CD4-positive, alpha-beta T cell treated with Interleukin-21 for 1 hour (primary cell): ENCODE measurements at regions not wholly inside any gene's neighbourhood (a gene's known extent, or its start where the extent isn't known, plus 50 kb on each side); places are given as distances from the start of the nearest gene placed in this dataset.

ENCODE experiments used
- DNase-seq: peaks from one replicate; pipeline ENCODE4 v3.0.0-alpha.2; 2020

DNA sequence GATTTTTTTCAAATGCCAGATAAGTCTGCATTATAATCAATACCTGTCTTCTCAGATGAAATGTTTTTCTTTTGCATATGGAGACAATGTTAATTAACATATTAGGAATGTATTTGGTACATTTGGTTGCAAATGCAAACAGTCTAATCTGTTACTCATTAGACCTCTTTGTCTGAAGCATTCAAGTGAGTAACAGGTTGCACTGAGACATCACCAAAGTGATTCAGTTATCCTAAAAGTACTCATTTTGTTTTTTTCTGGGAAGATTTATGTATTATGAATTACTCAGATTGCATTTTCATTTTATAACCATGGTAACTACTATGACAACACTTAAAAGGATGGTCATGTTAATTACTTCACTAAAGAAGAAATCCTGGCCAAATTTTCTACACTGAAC is 513.6 kb downstream of the HTR7 start:
- DNase-seq = no peak

DNA sequence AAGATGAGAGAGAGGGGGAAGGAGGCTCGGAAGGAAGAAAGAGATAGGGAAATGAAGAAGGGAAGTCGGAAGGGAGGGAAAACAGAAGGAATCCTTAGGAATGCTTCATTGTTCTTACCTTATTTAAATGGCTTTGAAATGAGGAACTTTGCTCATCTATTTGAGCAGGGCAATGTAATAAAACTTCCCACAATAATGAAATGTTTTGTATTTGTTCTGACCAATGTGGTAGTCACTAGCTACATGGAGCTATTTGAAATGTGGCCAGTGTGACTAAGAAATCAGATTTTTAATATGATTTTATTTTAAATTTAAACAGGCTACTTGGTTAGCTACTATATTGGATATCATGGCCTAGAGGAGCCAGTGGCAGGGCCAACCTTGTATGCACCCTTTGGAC is 510.6 kb downstream of the HTR7 start:
- no peak for DNase-seq

DNA sequence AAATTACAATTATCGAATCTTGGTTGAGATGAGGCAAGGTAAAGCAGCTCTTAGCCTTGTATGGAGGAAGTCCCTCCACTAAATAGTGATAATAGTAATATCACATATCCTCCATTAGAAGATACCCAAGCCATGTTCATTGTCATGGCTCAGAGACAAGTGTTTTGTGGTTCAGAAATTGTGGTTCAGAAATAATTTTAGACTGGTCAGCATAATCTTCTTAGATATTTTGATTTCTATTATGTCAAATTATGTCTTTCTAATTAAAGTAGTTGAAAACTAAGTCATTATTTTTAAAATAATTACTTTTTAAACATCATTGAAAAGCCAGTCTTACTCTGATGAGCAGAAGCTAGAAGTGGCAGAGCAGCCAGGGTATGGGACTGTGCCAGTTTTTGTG is 507.7 kb downstream of the HTR7 start:
- DNase-seq = no peak

DNA sequence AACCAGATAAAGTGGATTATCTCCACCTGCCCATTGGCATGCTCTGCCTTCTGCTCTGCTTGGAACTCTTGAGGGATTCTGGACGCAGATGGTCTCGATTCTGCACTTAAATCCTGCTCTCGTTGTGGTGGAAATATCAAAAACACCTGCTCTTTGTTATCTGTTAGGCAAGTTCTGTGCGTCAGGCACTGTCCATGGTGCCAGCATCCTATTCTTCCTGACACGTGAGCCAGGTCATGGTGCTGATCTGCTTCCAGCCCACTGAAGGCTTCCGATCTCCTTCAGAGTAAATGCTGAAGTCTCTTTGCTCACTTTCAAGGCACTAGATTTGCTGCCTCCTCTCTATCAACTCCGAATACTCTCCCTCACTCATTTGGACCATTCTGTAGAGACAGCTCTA is 505.6 kb downstream of the HTR7 start:
- no peak for DNase-seq

DNA sequence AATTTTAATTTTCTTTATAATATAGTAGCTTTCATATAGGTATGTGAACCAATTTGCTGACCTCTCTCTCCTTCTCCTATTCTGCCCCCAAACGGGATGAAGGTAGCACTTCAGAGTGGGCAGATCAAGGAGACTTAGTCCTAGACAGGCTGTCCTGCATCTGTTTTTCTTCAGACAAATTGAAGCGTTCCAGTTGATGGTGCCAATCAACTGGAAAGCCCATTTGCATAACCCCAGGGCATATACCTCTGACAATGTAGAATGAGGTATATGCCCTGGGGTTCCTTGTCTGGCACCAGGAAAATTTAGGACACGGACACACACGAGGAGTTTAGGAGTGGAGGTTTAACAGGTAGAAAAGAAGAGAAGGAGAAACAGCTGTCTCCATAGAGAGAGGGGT is 502.9 kb downstream of the HTR7 start:
- no peak for DNase-seq

DNA sequence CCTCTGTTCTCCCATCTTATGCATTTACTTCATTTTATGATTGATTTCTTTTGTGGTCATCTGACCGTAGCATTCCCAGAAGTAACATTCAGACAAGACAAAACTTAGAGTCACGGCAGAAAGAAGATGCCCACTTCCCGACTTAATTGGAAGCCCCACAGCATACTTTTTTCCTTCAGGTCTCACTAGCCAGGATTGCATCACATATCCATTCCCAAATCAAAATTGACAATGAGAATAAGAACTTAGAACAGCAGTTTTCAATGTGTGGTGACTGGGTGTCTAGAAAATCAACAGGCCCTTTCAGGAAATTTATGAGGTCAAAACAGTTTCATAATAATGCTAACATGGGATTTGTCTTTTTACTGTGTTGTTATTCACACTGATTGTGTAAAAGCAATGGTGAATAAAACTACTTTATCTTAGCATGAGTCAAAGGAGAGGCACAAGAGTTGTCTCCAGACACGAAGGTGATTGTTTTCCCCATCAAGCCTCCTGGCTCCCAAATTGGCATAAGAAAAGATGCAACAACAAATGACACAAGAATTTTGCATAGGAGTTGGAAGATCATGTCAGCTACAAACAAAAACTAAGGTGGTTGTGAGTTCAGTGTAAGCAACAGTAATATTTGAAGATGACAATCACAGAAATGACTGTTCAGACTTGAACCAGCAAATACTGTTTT is 493.9 kb downstream of the HTR7 start:
- DNase-seq = no peak

DNA sequence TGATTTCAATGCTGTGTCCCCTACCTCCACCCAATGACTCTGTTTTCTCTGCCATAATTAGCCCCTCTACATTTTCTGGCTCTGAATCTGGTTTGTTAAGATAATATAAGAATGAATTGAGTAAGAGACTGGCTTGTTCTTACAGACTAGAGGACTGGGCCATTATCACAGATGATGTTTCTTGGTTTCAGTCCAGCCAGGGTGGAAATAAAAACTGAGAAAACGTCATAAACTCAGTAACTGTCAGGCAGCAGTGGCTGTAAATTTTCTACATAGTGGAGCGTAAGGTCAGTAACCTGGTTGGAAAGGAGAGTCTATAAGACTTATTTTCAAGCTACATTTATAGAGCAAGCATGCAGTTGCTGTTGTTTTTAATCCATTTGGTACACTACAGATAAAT is 485.4 kb downstream of the HTR7 start:
- DNase-seq = no peak

DNA sequence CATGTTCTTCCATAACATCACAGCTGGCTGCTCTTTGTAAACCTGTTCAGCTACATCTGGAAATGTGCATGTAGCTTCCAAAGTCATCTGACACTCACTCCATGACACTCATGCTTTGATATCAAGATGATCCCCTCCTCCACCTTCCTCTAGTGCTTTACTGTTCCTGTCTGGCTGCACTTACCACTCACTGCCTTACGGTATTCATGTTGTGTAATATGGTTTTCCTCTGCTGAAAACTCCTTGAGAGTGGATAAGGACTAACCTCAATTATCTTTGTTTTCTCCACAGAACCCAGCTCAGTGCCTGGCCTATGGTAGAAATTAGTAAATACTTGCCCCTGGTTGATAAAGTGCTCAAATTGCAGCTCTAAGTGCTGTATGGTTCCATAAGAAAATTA is 483.9 kb downstream of the HTR7 start:
- no peak for DNase-seq

DNA sequence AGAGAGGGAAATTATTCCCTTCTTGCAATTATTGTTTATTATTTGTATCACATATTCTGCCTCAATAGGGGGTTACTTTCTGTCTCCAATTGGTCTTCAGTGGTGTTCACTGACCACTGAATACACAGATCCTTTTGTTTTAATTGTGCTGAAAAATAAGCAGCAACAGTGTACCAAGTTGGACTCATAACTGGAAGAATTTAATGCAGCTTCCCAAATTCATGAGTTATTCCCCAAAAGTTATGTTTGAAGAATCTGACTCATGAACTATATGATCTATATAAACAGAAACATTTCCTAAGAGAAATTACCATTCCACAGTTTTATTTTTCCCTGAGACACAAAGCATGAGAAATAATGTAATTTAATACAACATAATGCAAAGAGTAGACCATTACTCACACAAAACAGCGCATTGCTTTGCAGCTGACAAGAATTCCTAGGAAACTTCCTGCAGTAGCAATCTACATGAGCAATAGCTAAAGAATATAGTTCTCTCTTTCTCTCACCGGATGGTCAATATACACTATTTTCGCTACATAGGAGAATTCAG is 479.2 kb downstream of the HTR7 start:
- no peak for DNase-seq

DNA sequence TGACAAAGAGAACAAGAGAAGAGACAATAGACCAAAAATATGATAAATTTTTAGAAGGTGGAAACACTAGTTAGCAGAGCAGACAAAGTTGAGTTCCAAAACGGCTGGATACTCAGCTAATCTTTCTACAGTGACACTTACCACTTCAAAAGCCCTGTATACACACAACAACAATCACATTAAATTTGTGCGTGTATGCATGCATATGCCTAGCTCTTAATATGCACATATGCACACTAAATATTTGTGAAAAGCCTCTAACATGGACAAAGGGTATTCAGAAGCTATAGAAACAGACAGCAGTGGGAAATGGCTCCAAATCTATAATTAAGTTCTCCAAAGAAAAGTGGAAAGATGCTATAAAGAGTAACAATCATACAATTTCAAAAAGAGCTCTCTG is 476.4 kb downstream of the HTR7 start:
- no peak for DNase-seq

DNA sequence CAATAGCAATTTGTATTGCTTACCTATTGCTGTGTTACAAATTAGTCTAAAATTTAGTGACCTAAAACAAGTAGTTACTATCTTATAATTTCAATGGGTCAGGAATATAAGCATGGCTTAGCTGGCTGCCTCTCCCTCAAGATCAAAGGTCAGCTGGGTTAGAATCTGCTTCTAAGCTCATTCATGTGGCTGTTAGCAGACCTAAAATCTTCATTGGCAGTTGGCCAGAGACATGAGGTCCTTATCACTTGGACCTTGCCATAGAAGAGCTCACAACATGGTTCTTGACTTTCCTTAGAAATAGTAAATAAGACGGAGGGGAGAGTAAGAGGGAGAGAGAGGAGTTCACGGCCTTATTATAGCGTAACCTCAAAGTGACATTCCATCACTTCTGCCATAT is 468.0 kb downstream of the HTR7 start:
- DNase-seq = no peak

DNA sequence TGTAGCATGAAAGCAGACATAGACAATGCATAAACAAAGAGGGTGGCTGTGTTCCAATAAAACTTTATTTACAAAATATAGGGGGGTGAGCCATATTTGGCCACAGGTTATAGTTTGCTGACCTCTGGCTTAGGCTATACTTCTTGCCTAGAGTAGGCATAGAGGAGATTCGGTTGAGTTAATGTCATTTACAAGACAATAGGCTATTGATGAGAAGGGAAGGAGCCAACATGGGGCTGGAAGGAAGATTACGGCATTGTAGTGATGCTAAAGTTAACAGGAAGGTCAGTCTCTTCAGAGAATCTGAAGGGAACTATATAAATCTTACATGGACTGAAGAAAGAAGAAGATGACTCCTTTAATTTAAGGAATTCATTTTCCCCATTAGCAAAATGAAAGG is 463.5 kb downstream of the HTR7 start:
- no peak for DNase-seq

DNA sequence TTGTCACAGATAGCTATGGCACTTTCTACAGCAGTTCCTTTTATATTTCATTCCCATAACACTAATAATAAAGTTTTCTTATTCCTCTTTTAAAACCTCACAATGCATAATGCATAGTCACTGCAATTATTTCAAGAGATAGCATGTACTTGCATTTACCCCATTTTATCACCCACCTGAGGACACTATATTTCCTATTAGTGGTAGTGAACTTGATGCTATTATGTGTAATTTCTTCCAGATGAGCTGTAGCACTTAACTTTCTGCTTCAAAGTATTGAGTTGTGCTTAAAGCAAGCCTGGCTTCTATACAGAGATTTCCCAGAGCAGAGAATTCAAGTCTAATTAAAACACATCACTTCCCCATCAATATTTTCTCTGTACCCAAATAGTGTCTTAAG is 461.1 kb downstream of the HTR7 start:
- no peak for DNase-seq

DNA sequence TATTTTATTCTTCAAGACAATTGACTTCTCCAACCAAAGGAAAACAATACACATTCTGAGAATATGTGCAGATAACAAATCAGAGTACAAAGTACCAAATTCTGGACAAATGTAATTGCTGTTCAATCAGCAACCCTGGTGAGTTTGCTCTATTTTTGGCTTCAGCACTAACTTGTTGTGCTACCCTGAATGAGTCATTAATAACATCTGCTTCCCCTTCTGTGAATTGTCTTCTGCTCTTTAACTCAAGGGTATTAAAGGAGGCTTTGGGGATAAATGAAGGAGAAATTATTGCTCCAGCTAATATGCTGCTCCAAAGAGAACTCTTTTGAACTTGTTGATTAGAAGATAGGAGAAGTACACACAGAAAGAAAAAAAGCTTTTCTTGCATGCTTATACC is 459.3 kb downstream of the HTR7 start:
- no peak for DNase-seq

DNA sequence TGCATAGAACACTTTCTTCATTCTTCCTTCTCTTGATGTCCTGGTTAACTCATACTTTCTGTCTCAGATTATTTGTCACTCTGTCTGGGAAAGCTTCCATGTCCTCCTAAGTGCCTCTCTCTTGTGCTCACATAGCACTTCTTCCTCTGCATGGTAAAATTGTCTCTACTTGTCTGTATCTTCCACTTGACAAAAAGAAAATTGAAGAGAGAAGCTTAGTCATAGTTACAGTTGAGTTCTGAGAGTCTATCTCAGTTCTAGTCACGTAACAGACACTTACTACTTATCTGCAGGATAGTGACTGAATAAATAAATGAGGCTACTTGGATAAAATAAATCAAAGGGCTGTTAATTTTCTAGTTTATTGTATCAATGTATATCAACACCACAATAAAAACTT is 458.1 kb downstream of the HTR7 start:
- no peak for DNase-seq

DNA sequence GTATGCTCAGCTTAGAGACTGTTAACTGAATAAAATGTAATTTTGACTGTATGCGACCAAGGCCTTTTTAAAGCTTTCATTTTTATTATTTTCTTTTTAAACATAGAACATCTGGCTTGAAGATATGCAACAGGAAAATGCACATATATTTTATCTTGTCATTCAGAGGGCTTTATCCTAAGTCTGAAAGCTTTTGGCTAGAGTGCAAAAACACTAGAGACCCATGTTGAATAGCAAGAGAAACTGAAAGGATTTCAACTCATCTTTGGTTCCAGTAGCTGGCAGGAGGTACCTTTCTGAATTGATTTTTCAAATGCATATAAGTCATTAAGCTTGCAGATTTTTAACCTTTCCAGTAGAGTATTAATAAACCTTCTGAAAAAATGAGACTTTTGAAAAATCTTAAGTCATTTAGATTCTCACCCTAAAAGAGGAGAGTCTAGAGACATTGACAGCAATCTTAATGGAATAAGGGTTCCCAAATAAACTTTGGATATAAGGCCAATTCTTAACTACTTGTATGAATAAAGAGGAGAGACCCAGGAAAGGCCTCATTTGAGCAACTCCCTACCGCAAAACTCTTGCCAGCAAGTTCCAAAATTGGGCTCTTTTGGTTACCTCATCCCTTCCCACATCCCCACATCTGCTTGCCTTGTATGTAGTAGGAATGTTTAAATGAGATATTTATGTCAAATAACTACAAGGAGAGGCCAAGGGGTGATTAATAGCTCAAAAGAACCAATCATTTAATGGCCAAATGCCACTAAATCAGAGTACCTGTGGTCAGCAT is 454.4 kb downstream of the HTR7 start:
- DNase-seq = no peak

DNA sequence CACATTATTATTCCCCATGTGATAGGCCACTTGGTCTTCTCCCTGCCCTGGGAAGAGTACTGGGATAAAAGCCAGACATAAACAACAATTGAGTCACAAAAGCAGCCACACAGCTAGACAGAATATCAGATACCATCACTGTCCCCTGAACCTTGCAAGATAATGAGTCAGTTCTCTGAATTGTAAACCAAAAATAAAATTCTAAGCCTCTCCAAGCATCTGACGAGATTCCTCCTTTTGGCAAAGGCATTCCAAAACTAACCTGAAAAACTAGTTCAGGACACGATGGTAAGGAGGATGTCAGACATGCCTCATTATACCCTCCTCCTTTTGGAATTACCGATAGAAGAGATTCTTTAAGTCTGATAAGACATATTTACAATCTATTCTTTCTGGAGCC is 450.7 kb downstream of the HTR7 start:
- no peak for DNase-seq

DNA sequence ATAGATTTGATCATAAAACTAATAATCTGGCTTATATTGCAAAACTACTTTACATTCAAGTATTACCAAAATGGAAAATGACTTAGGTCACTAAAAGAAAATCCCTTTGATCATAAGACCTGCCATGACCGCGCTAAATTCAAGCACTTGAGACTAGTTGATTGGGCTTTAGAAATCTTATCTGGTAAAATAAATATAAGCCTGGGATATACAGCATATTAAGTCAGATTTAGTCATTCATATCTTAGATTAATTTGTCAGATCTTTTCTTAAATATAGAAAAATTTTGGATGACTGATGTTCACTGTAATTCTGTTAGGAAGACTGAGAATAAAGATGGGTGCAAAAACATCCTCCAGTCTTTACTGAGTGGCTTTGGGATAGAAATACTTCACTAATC is 450.0 kb downstream of the HTR7 start:
- DNase-seq = no peak

DNA sequence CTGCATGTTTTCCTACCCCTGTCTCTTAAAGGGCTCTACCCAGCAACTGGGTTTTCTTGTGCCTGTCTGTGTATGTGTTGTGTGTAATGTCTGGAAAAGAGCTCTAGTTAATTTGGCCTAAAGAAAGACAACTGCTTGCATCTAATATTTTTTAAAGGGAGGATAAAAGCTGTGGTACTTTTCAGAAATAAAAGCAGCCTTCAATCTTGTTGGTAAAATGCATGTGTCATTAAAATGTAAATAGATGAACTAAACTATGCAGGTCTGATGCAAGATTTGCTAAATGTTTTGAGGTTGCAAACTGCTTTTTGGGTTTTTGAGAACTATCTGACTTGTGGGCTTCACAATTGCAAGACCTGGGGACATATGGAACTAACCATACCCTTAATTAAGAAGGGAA is 445.3 kb downstream of the HTR7 start:
- DNase-seq = no peak

DNA sequence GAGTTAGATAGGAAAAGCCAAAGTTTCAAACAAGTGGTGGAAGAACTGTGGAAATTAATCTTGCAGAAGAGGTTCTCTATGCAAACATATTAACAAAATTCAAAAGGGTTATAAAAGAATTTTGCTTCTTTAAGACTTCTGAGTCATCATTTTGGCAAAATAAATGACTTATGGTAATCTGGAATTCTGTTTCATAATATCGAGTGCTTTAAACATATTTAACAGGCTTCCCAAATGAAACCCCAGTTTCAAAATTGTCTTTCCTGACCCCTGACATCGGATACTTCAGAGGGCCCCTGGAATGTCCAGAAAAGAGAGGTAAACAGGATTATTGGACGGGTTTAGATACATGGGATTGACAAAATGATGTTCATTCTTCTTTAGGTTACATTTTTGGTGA is 444.6 kb downstream of the HTR7 start:
- DNase-seq = no peak

DNA sequence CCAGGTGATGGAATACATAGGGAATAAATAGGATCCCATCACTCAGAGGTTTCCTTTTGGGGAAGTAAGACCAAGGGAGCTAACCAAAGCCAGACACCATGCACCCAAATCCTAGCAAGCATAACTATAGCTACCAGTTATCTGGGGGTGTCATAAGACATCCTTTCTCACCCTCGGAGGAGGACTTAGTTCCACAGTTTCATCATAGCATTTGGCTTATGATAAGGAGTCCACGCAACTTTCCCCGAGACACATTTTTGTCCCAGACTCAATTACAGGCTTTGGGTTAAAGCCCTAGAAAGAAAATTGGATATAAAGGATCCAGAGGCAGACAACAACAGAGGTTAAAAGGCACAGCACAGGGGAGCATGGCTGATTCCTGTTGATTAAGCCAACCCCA is 442.9 kb downstream of the HTR7 start:
- DNase-seq = no peak

DNA sequence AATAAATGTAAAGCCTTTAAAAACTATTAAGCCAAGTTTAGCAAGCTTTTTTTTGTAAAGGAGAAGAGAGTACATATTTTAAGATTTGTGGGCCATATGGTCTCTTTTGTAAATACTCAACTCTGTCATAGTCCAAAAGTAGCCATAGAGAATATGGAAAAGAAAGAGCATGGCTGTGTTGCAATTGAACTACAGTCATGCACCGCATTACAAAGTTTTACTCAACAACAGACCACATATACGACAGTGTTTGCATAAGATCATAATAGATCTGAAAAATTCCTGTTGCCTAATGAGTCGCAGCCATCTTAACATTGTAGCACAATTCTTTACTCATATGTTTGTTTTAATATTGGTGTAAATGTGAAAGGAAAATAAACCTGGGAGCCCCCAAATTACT is 440.8 kb downstream of the HTR7 start:
- no peak for DNase-seq

DNA sequence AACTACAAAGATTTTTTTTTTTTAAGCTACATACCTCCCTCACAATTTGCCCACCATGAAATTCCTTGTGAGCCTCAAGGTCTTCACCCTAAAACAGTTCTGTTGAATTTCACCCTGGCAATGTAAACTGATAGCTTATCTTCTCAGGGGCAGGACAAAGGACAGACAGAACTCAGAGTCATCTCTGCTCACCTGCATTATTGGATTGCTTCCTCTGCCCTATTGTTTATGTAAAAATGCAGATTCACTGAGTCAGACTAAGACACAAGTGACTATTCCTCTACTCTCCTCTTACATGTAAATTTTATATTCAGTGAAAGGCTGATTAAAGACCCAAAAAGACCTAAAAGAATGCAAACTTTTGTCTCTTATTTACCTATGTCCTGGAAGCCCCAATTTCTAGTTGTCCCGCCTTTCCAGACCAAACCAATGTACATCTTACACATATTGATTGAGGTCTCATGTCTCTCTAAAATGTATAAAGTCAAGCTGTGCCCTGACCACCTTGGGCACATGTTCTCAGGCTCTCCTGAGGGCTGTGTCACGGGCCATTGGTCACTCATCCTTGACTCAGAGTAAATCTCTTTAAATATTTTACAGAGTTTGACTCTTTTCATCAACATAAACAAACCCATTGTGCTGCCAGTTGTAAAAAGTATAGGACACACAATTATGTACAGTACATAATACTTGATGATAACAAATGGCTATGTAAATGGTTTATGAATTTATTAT is 440.2 kb downstream of the HTR7 start:
- no peak for DNase-seq
